ENCODE measurements at regions not wholly inside any gene's neighbourhood (a gene's known extent, or its start where the extent isn't known, plus 50 kb on each side); places are given as distances from the start of the nearest gene placed in this dataset.

GRCh38 chr6:145497006-145497405, 238.3 kb downstream of the EPM2A start (continued):
- TF ChIP-seq CHD7 (IDR thresholded peaks at IDR 0.05; ENCODE audit: insufficient replicate concordance, low read length): no peak
- no peak for TF ChIP-seq CTBP2 (IDR thresholded peaks at IDR 0.05; ENCODE audit: borderline replicate concordance, insufficient read depth, insufficient read length, low read length)
- no peak for TF ChIP-seq PHF8 (conservative IDR thresholded peaks at IDR 0.05; ENCODE audit: low read depth, low read length)
- TF ChIP-seq BCL11A (IDR thresholded peaks at IDR 0.05; ENCODE audit: low read depth in 2 of 2, low read length in 2 of 2): no peak
- TF ChIP-seq RBBP5 (IDR thresholded peaks at IDR 0.05; ENCODE audit: borderline replicate concordance, low read depth, low read length): no peak
- TF ChIP-seq ATF2 (IDR thresholded peaks at IDR 0.05; ENCODE audit: low read length): no peak
- no peak for TF ChIP-seq SUZ12 (IDR thresholded peaks at IDR 0.05; ENCODE audit: low read length)
- no peak for TF ChIP-seq RFX5 (IDR thresholded peaks at IDR 0.05; ENCODE audit: borderline replicate concordance, low read depth, low read length)

Data from H1 (cell line).